OCI-LY7 (cell line): ENCODE measurements at regions not wholly inside any gene's neighbourhood (a gene's known extent, or its start where the extent isn't known, plus 50 kb on each side); places are given as distances from the start of the nearest gene placed in this dataset.

Source experiments
- EZH2phosphoT487 ChIP-seq: fragments of 200-600 bp; sonication (generic); IDR thresholded peaks from 2 replicates; pipeline ENCODE4 v1.6.1; 2018; ENCODE audit warnings: low read depth, borderline replicate concordance, mild to moderate bottlenecking, mixed run types, antibody characterized with exemption, low read length, moderate library complexity, mixed read lengths
- TF ChIP-seq, protein P1 (sequence below): fragments of 200-600 bp; sonication (generic); conservative IDR thresholded peaks from 2 replicates; pipeline ENCODE4 v1.5.1; 2014; ENCODE audit warnings: mild to moderate bottlenecking, antibody characterized with exemption, low read length, moderate library complexity, mixed read lengths

DNA sequence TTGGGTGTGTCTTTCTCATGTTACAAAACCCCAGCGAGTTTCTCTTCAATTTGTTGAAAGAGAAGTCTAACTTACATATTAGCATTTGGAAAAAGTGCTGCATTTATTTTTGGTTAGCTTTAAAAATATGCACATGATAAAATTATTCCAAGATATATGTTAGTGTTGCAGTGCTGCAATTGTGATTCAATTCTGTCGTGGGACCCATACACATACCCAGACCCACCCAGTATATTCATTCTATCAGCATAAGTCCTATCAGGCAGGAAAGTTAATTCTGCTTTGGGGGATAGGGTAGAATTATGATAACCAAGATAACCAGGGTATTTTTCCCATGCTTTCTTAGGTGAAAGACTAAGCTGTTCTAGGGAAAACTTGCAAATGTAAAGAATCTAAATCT, 313.5 kb downstream of the EPHA7 start:
- TF ChIP-seq, protein P1, sequence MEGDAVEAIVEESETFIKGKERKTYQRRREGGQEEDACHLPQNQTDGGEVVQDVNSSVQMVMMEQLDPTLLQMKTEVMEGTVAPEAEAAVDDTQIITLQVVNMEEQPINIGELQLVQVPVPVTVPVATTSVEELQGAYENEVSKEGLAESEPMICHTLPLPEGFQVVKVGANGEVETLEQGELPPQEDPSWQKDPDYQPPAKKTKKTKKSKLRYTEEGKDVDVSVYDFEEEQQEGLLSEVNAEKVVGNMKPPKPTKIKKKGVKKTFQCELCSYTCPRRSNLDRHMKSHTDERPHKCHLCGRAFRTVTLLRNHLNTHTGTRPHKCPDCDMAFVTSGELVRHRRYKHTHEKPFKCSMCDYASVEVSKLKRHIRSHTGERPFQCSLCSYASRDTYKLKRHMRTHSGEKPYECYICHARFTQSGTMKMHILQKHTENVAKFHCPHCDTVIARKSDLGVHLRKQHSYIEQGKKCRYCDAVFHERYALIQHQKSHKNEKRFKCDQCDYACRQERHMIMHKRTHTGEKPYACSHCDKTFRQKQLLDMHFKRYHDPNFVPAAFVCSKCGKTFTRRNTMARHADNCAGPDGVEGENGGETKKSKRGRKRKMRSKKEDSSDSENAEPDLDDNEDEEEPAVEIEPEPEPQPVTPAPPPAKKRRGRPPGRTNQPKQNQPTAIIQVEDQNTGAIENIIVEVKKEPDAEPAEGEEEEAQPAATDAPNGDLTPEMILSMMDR = no peak
- no peak for TF ChIP-seq EZH2phosphoT487
